ENCODE measurements at regions not wholly inside any gene's neighbourhood (a gene's known extent, or its start where the extent isn't known, plus 50 kb on each side); places are given as distances from the start of the nearest gene placed in this dataset.

DNA sequence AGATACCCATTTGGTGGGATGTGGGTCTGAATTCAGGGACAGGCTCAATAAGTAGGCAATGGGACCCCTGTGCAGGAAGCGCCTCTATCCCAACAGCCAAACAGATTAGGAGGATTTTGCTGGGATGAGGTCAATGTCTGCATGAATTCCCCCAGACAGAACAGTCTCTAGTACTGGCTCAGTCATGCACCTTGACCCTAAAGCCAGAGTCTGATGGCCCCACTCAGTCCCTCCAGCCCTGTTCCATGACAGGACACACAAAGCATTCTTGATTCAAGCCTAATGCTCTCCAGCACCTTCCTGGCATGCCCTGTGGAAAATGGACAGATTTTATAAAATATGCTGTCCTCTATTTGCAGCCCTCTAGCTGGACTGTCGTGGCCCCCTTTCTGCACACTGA lies 49.8 kb upstream of the RAB6D start (continued):
- TF ChIP-seq JUND (IDR thresholded peaks at IDR 0.05; ENCODE audit: low read length) (no peak), HDAC6 (IDR thresholded peaks at IDR 0.05; ENCODE audit: low read depth, low read length) (no peak), NRF1 (IDR thresholded peaks at IDR 0.05; ENCODE audit: low read depth, low read length) (no peak)

All from H1 (cell line).